ENCODE measurements at regions not wholly inside any gene's neighbourhood (a gene's known extent, or its start where the extent isn't known, plus 50 kb on each side); places are given as distances from the start of the nearest gene placed in this dataset.

- TF ChIP-seq CTCF (IDR thresholded peaks at IDR 0.05; ENCODE audit: extremely low read depth in 1 of 2, insufficient read depth in 1 of 2, low read depth in 1 of 2, low read length in 2 of 2) (no peak), MAX (IDR thresholded peaks at IDR 0.05; ENCODE audit: insufficient read depth, insufficient read length) (no peak), FOS (IDR thresholded peaks at IDR 0.05; ENCODE audit: borderline replicate concordance, insufficient read depth, low read length) (no peak), EZH2 (IDR thresholded peaks at IDR 0.05; ENCODE audit: borderline replicate concordance, low read depth, low read length, severe bottlenecking) (no peak)
These were observed 280.7 kb upstream of the SOX5 start for GRCh38 chr12:24230061-24230701.
